GM10266 (cell line): ENCODE measurements at regions not wholly inside any gene's neighbourhood (a gene's known extent, or its start where the extent isn't known, plus 50 kb on each side); places are given as distances from the start of the nearest gene placed in this dataset.

Experiments
- DNase-seq: peaks from one replicate; pipeline ENCODE4 v3.0.0; 2012; ENCODE audit errors: extremely low spot score
- TF ChIP-seq, protein P1 (sequence below): IDR thresholded peaks from 2 replicates; pipeline ENCODE4 v1.5.1; 2012; ENCODE audit warnings: mild to moderate bottlenecking, low read depth; ENCODE audit not compliant: control insufficient read depth, insufficient read depth; ENCODE audit errors: missing control alignments

DNA sequence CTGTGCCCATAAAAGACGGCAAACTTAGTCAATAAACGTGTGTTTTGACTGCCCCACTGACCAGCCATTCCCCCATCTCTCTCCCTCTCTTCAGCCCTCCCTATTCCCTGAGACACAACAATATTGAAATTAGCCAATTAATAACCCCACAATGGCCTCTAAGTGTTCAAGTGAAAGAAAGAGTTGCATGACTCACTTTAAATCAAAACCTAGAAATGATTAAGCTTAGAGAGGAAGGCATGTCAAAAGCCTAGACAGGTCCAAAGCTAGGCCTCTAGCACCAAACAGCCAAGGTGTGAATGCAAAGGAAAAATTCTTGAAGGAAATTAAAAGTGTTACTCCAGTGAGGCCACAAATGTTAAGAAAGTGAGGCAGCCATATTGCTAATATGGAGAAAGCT is 261.6 kb upstream of the TBX18 start:
- TF ChIP-seq, protein P1, sequence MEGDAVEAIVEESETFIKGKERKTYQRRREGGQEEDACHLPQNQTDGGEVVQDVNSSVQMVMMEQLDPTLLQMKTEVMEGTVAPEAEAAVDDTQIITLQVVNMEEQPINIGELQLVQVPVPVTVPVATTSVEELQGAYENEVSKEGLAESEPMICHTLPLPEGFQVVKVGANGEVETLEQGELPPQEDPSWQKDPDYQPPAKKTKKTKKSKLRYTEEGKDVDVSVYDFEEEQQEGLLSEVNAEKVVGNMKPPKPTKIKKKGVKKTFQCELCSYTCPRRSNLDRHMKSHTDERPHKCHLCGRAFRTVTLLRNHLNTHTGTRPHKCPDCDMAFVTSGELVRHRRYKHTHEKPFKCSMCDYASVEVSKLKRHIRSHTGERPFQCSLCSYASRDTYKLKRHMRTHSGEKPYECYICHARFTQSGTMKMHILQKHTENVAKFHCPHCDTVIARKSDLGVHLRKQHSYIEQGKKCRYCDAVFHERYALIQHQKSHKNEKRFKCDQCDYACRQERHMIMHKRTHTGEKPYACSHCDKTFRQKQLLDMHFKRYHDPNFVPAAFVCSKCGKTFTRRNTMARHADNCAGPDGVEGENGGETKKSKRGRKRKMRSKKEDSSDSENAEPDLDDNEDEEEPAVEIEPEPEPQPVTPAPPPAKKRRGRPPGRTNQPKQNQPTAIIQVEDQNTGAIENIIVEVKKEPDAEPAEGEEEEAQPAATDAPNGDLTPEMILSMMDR, result no peak

DNA sequence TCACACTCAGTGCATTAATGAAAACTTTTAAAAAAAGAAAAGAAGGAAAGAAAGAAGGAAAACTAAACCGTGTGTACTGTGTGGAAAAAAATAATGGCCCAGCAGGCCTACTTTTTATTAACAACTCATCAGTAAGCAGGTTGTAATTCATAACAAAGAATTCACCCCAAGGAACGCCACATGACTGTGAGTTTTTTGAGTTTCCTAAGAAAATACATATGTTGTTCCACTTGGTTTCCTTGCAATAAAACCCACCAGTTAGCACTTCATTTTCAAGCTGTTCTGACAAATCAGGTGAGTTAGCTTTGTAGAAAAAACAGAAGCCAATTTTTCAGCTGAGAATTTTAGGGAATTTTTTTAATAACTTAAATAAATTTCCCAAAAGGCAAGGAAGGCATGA is 259.3 kb upstream of the TBX18 start:
- DNase-seq, result no peak

More for the DNA sequence above, 261.6 kb upstream of the TBX18 start:
- no peak for DNase-seq

DNA sequence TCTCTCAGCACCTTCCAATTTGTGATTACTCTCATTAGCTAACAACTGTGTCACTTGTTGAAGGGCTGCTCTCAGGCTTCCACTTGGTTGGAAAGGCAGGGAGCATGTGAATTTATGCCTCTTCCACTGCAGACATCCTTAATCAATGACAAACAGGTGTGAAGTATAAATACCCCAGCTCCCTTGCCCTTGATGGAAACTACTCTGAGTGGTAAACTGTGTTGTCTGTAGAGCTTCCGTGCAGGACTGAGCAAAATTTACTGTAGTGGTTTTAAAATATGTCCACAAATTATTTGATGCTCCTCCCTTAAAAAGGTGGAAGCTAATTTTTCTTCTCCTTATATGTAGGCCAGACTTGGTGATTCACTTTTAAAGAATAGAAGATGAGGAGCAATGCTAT is 253.0 kb upstream of the TBX18 start:
- no peak for DNase-seq
- TF ChIP-seq, protein P1, result no peak

More for the DNA sequence above, 259.3 kb upstream of the TBX18 start:
- TF ChIP-seq, protein P1, result no peak

- TF ChIP-seq, protein P1, result no peak
- DNase-seq, result no peak
Measured at GRCh38 chr6:85016726-85017125, 252.3 kb upstream of the TBX18 start.

DNA sequence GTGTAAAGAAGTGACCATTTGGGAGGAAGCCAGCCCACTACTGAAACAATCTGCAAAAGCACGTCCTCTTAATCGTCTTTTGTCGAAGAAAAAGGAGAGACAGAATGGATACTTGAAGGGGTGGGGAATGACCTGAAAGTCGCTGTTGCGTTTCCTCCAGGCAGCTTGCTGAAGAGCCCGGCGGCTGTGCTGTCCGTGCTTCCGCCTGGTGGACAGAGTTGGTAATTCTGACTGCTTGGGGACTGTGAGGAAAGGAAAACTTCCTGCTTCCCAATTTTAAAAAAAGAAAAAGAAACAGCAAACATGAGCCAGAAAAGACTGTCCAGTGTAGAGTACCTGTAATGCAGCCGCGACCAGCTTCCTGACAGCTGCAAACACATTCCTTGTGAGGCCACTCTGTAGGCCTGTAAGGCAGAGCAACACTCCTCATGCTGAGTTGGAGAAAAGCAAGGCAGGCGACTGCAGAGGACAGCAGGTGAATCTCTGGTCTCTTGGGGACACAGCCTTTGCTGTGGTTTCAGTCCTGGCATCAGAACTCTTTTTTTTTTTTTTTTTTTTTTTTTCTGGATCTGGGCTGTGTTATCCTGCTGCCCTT is 251.1 kb upstream of the TBX18 start:
- no peak for DNase-seq
- TF ChIP-seq, protein P1, result peak; percentile 28

DNA sequence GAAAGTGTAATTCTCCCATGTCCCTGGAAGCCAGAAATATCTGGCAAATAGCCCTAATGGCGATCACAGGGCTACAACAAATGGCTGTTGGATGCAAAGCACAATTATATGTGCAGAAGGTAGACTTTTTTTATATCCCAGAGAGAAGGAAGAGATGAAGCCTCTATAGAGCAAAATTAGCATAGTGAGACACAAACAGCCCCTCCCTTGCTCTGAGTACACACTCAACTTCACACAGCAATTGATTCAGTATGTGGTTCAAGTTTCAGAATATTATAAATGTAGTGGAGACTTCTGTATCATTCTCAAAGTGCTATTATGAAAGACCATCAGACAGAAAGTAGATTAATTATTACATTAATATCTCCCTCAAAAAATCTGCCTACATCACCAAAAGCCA is 246.5 kb upstream of the TBX18 start:
- DNase-seq, result no peak
- TF ChIP-seq, protein P1, result no peak

GRCh38 chr6:85008296-85009009 is 244.1 kb upstream of the TBX18 start:
- DNase-seq, result no peak
- TF ChIP-seq, protein P1, result no peak
